ENCODE measurements at regions not wholly inside any gene's neighbourhood (a gene's known extent, or its start where the extent isn't known, plus 50 kb on each side); places are given as distances from the start of the nearest gene placed in this dataset.

GRCh38 chr7:53661645-53662217 is 626.3 kb downstream of the POM121L12 start:
- Histone ChIP-seq H3K27ac (no peak overlapping the region), H2AFZ (ENCODE audit: low read depth) (no peak overlapping the region), H3K36me3 (ENCODE audit: insufficient read depth) (no peaks in the 10 kb centered on the region), H3K79me2 (ENCODE audit: insufficient read depth, low read depth) (no peaks in the 10 kb centered on the region), H3K4me2 (no peak overlapping the region), H3K27me3 (ENCODE audit: insufficient read depth, low read depth) (no peaks in the 10 kb centered on the region), H4K20me1 (ENCODE audit: insufficient read depth) (no peaks in the 10 kb centered on the region), H3K4me1 (ENCODE audit: low read depth, poor library complexity, severe bottlenecking) (no peaks in the 10 kb centered on the region), H3K9ac (no peak overlapping the region), H3K4me3 (IDR thresholded peaks at IDR 0.05; ENCODE audit: insufficient read depth, low read depth, low read length) (no peak overlapping the region)
- TF ChIP-seq CTCF (conservative IDR thresholded peaks at IDR 0.05; ENCODE audit: low read depth, low read length), result no peak

DNA sequence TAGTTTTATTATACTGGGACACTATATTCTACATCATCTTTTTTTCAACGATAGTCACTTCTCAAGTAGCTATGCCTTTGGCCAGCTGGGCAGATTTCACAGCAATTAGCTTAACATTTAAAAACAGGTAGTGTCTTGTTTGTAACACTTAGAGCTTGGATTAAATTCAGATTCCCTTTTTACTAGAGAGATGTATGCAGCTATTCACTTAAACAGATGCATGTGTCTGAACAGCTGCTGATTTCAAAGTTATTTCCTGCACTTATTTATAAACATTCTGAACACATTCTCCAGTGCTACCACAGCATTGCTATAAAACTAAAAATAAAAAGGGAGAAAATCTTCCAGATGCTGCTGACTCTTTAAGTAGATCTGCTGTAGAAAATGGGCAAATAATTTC is 637.2 kb downstream of the POM121L12 start:
- H3K27ac ChIP-seq, result no peak overlapping the region
- no peak overlapping the region for H3K4me2 ChIP-seq
- H3K36me3 ChIP-seq (ENCODE audit: insufficient read depth), result no peaks in the 10 kb centered on the region
- H3K27me3 ChIP-seq (ENCODE audit: insufficient read depth, low read depth), result no peaks in the 10 kb centered on the region
- no peaks in the 10 kb centered on the region for H3K4me1 ChIP-seq (ENCODE audit: low read depth, poor library complexity, severe bottlenecking)
- H3K79me2 ChIP-seq (ENCODE audit: insufficient read depth, low read depth), result no peaks in the 10 kb centered on the region
- no peak for TF ChIP-seq CTCF (conservative IDR thresholded peaks at IDR 0.05; ENCODE audit: low read depth, low read length)
- H3K9ac ChIP-seq, result no peak overlapping the region
- H4K20me1 ChIP-seq (ENCODE audit: insufficient read depth), result no peaks in the 10 kb centered on the region
- no peak overlapping the region for H2AFZ ChIP-seq (ENCODE audit: low read depth)
- no peak overlapping the region for H3K4me3 ChIP-seq (IDR thresholded peaks at IDR 0.05; ENCODE audit: insufficient read depth, low read depth, low read length)

DNA sequence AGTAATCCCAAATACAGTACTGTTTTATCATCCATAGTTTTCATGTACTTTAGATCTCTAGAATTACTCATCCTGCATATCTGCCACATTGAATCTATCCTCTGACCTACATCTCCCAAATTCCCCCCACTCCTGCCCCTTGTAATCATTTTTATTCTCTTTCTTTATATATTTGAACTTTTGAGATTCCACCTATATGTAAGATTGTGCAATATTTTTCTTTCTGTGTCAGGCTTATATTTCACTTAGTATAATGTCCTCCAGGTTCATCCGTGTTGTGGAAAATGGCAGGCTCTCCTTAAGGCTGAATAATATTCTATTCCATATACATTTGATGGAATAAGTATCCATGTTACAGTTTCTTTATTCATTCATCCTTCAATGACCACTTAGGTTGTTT is 640.4 kb downstream of the POM121L12 start:
- Histone ChIP-seq H2AFZ (ENCODE audit: low read depth) (no peak overlapping the region), H3K4me3 (IDR thresholded peaks at IDR 0.05; ENCODE audit: insufficient read depth, low read depth, low read length) (no peak overlapping the region), H4K20me1 (ENCODE audit: insufficient read depth) (no peaks in the 10 kb centered on the region), H3K27ac (no peak overlapping the region), H3K4me1 (ENCODE audit: low read depth, poor library complexity, severe bottlenecking) (no peaks in the 10 kb centered on the region), H3K79me2 (ENCODE audit: insufficient read depth, low read depth) (no peaks in the 10 kb centered on the region), H3K36me3 (ENCODE audit: insufficient read depth) (no peaks in the 10 kb centered on the region), H3K27me3 (ENCODE audit: insufficient read depth, low read depth) (no peaks in the 10 kb centered on the region), H3K4me2 (no peak overlapping the region), H3K9ac (no peak overlapping the region)
- TF ChIP-seq CTCF (conservative IDR thresholded peaks at IDR 0.05; ENCODE audit: low read depth, low read length), result no peak

- H3K4me2 ChIP-seq, result no peak overlapping the region
- H3K79me2 ChIP-seq (ENCODE audit: insufficient read depth, low read depth), result no peaks in the 10 kb centered on the region
- no peak overlapping the region for H3K4me3 ChIP-seq (IDR thresholded peaks at IDR 0.05; ENCODE audit: insufficient read depth, low read depth, low read length)
- no peak overlapping the region for H3K9ac ChIP-seq
- H3K4me1 ChIP-seq (ENCODE audit: low read depth, poor library complexity, severe bottlenecking), result no peaks in the 10 kb centered on the region
- no peak overlapping the region for H3K27ac ChIP-seq
- H4K20me1 ChIP-seq (ENCODE audit: insufficient read depth), result no peaks in the 10 kb centered on the region
- no peak overlapping the region for H2AFZ ChIP-seq (ENCODE audit: low read depth)
- no peak for TF ChIP-seq CTCF (conservative IDR thresholded peaks at IDR 0.05; ENCODE audit: low read depth, low read length)
- no peaks in the 10 kb centered on the region for H3K27me3 ChIP-seq (ENCODE audit: insufficient read depth, low read depth)
- no peaks in the 10 kb centered on the region for H3K36me3 ChIP-seq (ENCODE audit: insufficient read depth)
Measured at GRCh38 chr7:53684693-53685092, 649.3 kb downstream of the POM121L12 start.

Measured in KMS-11 (cell line).